ENCODE measurements at regions not wholly inside any gene's neighbourhood (a gene's known extent, or its start where the extent isn't known, plus 50 kb on each side); places are given as distances from the start of the nearest gene placed in this dataset.

- TF ChIP-seq CTCF (IDR thresholded peaks at IDR 0.05) (no peak), POLR2A (IDR thresholded peaks at IDR 0.05; ENCODE audit: low read depth) (no peak), POLR2AphosphoS5 (IDR thresholded peaks at IDR 0.05) (no peak)
Observed at GRCh38 chr4:138852681-138853080, 162.9 kb upstream of the NOCT start.

All from esophagus muscularis mucosa (tissue), 3 donors.